Kidney glomerular epithelial cell (primary cell): ENCODE measurements at regions not wholly inside any gene's neighbourhood (a gene's known extent, or its start where the extent isn't known, plus 50 kb on each side); places are given as distances from the start of the nearest gene placed in this dataset.
"Not testable (repeated sequence)": the region's sequence is repeated elsewhere in the genome, so short reads cannot be mapped to it uniquely, and the experiment has no call there.

Experiments
- DNase-seq: peaks from one replicate; lab custom pipeline; 2025; lab: John Stamatoyannopoulos, UW

DNA sequence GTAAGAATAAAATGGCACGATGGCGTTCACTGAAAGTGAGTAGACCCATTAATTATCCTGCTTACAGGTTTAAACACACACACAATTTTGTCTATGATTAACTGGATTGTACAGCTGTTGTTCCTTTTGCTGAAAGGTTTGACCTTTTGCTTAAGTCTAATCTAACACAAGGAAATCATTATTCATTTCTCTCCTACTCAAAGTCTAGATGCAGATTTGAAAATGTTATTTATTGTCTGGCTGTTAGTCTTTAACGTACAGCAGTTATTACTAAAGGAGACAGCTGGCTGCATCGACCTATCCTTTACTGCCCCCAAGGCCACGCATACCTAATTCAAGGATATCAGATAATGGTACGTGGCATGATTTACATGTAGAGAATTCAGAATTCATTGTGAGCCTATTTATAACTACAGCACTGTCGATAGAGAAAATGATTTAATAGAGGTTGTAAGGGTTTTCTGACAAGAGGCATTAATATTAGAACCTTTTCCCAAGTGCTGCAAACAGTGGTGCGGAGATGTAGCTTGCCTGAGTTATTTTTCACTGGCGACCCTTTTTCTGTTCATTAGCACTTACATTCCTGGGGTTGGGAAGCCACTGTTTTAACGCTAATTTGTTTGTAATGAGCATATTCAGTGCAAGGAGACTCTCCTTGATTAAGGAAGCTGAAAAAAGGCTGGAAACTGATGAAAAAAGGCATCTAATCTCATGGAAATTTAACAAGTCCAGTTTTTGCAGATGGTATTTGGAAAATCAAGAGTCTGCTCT, 368.4 kb upstream of the GRAMD2B start:
- no peak for DNase-seq

GRCh38 chr5:126055348-126055729, 367.9 kb upstream of the GRAMD2B start:
- DNase-seq: no peak

- DNase-seq: no peak
These were observed 366.9 kb upstream of the GRAMD2B start for GRCh38 chr5:126056352-126056751.

DNA sequence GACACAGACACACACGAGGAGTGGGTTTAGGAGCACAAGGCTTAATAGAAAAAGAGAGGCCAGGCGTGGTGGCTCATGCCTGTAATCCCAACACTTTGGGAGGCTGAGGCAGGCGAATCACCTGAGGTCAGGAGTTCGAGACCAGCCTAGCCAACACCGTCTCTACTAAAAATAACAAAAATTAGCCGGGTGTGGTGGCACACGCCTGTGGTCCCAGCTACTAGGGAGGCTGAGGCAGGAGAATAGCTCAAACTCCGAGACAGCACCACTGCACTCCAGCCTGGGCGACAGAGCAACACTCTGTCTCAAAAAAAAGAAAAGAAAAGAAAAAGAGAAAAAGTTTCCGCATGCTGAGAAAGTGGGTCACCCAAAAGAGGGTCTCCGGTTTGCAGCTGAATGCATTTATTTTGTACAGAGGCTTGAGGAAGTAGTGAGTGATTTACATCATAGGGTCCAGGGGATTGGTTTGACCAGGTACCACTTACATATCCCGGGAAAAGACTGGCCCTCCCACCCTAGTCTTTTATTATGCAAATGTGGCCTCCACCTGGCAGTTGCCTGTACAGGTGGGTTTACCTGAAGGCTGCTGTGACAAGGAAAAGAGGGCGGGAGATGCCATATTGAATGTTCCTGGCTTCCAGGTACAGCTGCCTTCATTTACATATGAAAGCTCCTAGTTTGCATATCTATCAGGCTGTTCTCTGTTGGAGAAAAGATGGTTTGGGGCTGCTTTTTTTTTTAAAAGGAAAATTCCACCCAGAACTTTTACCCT, 366.2 kb upstream of the GRAMD2B start:
- no peak for DNase-seq

- not testable (repeated sequence) for DNase-seq
These were observed 364.8 kb upstream of the GRAMD2B start for GRCh38 chr5:126058392-126058791.

GRCh38 chr5:126062398-126063221, 360.6 kb upstream of the GRAMD2B start:
- DNase-seq: no peak

DNA sequence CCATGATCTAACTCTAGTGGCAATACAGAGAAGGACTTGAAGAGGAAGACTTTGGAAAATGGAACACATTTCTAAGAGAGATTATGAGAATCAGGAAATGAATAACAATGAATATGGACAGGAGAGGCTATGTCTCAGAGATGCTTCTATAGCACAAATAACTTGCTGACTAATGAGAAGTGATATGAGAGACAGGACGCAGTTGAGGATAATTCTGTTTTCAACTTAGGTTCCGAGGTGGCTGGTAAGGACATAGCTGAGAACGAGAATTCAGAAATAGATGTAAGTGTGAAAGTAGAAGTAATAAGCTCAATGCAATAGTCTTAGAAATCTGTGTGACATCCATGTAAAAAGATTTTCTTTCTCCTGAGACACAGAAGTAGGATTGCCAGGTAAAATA, 358.1 kb upstream of the GRAMD2B start:
- DNase-seq: no peak

DNA sequence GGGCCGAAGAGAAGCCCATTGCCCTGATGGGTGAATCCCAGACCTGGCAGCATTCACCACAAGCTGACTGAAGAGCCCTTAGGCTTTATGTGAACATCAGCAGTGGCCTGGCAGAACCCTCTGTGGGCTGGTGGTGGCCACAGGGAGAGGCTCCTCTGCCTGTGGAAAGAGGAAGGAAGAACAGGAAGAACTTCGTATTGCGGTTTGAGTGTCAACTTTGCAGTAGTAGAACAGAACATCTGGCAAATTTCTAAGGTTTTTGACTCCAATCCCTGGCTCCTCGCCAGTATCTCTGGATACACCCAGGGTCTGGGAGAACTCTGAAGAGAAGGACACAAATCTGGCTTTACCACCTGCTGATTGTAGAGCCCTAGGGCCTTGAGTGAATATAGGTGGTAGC, 356.4 kb upstream of the GRAMD2B start:
- no peak for DNase-seq

GRCh38 chr5:126067404-126067803, 355.8 kb upstream of the GRAMD2B start:
- DNase-seq: no peak

- DNase-seq: no peak
These were observed 353.9 kb upstream of the GRAMD2B start for GRCh38 chr5:126069329-126069728.

GRCh38 chr5:126070481-126070880, 352.7 kb upstream of the GRAMD2B start:
- DNase-seq: no peak

DNA sequence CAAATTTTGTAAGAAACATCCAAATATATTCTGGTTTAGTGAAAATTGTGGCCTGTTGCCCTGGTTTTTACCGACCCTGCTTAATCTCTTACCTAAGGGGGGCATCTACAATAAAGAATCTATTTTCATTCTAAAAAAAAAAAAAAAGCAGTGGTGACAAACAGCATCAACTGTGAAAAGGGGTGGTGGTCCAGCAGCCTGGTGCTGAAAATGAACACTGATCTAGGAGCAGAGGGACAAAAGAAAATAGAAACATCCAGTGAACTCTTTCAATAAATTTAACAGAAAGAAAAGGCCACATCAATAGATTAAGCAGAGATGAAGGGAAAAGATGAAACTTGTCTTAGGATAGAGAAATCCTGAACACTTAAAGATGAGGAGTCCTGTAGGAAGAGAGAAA, 348.7 kb upstream of the GRAMD2B start:
- DNase-seq: no peak

GRCh38 chr5:126079266-126079665, 343.9 kb upstream of the GRAMD2B start:
- DNase-seq: no peak

GRCh38 chr5:126081209-126081608, 342.0 kb upstream of the GRAMD2B start:
- no peak for DNase-seq

DNA sequence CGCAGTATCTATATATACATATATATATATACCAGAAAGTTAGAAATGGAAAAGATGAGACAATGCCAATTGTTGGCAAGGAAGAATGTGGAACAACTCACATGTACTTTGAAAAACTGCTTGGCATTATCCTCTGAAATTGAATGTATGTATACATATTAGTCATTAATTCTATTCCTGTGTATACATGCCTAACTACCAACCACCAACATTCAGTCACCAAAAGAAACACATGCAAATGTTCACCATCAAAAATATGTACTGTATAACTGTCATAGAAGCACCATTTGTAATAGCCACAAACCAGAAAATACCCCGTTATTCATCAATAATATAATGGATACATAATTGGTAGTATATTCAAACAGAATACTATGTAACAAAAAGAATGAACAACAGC, 330.2 kb upstream of the GRAMD2B start:
- DNase-seq: no peak

DNA sequence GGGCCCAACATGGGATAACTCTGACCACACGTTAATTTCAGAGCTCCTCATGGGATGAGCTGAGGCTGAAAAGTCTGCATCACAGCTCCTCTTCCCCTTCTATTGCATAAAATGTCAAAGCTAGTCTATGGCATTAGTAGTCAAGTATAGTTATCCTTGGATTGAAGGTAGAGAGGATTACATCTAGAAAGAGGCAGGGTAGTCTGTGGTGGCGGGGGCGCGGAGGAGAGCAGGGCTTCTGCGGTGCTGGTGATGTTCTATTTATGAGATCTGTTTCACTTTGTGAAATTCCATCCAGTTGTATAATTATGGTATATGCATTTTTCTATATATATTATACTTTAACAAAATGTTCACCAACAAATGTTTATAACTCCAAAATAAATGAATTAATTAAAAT, 329.5 kb upstream of the GRAMD2B start:
- DNase-seq: no peak

DNA sequence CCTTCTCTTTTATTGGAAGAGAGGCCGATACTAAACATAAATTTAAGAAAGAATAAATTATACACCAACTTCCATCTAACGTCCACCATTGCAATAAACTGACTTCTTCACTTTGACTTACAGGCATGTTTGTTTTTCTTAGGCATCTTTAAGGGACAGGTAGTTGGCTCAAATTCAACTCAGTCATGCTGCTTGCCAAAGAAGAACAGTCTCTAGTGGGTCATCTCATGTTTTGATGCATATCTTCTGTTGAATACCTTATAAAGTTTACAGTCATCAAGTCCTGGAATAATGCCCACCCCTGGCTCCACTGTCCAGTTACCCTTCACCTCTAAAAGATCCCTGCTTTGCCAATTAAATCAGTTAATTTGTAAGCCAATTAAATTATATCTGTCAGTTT, 328.2 kb upstream of the GRAMD2B start:
- DNase-seq: no peak

DNA sequence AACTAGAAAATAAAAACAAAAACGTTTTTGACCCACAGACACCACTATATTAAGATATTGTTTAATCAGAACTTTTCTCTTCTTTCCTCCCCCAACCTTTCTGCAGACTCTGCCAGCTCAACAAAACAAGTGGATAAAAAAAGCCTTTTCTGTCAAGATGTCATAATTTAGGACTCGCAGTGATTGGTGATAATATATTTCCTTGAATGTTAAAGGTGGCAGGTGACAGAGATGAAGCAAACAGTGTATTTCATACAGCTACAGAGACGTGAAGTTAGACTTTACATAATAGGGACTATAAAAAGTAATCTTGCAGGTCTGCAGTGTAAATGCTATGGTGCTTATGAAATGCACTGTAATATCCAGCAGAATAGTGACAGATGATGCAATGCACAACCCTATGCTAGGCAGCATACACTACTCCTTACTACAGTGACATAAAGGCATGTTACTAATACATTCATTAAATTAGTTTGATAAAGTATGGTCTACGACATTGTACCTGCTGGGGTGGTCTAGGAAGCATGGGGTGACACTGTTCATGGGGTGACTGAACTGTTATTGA, 326.7 kb upstream of the GRAMD2B start:
- DNase-seq: no peak

- DNase-seq: no peak
These were observed 325.3 kb upstream of the GRAMD2B start for GRCh38 chr5:126097876-126098275.

DNA sequence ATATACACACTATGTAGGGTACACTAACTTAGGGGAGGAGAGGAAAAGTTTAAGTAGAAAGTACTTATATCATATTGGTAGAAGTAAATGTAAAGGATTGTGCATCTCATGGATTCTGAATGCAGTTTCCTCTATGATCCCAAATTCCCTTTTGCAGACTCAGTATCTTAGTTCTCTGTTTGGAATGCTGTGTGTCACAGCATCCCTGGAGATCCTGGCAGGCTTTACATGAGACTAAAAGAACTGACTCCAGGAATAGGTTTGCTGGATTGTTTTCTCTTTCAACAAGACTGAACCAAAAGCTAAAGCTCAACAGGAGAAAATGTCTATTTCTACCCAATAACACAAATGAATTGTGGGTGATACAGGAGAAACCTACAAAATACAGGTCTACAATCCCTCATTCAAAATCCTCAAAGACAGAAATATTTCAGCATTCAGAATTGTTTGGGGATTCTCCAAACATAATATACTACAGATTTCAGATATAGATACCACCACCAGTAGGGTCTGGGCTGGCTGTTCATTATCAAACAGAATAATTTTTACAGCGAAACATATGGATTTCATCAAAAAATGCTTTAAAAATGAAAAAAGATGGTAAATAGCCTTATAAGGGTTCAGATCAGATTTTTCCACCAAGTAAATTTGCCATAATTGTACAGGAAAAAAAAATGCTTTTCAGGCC, 324.7 kb upstream of the GRAMD2B start:
- DNase-seq: no peak

GRCh38 chr5:126099077-126099476, 324.1 kb upstream of the GRAMD2B start:
- DNase-seq: no peak

DNA sequence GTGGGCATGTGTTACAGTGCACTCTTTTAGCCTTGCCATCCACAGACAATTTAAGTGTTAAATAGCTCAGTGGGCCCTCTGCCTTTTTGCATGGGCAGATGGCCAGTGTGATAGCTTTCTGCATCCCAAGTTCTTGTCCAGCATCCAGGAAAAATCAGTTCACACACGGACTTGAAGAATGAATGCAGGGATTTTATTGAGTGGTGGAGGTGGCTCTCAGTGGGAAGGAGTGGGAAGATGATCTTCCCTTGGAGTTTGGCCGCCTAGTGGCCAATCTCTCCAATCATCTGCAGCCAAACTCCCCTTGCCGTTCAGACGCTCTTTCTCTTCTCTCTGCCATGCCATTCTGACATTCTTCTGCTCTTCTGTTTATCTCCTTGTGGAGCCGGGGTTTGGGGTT, 322.4 kb upstream of the GRAMD2B start:
- DNase-seq: no peak
